Activated CD8-positive, alpha-beta T cell treated with anti-CD3 and anti-CD28 coated beads for 36 hours (primary cell): ENCODE measurements at regions not wholly inside any gene's neighbourhood (a gene's known extent, or its start where the extent isn't known, plus 50 kb on each side); places are given as distances from the start of the nearest gene placed in this dataset.

Experiments
- ATAC-seq: fragments of 200-7000 bp; cut with Tn5 transposase; one replicate; pipeline ENCODE4 v1.10.0; 2021; ENCODE audit warnings: mild to moderate bottlenecking, moderate library complexity
- CTCF ChIA-PET: fragments of 350-600 bp; sonication (Branson Sonifier 250); formaldehyde crosslinking; loops from one replicate; lab custom pipeline; 2021; ENCODE audit warnings: antibody characterized with exemption; lab: Charles Lee
- POLR2A ChIA-PET: fragments of 350-600 bp; sonication (Branson Sonifier 250); formaldehyde crosslinking; loops from one replicate; lab custom pipeline; 2021; ENCODE audit warnings: antibody characterized with exemption; lab: Charles Lee
- DNase-seq: peaks from one replicate; pipeline ENCODE4 v3.0.0-alpha.2; 2020
- H3K27ac Mint-ChIP-seq: one replicate; pipeline ENCODE4 v1.8.0; 2021; ENCODE audit warnings: mild to moderate bottlenecking, mixed read lengths
- H3K27me3 Mint-ChIP-seq: one replicate; pipeline ENCODE4 v1.8.0; 2021; ENCODE audit warnings: mixed read lengths
- H3K36me3 Mint-ChIP-seq: one replicate; pipeline ENCODE4 v1.8.0; 2021; ENCODE audit warnings: low read depth, mixed read lengths
- H3K4me1 Mint-ChIP-seq: one replicate; pipeline ENCODE4 v1.8.0; 2021; ENCODE audit warnings: low read depth, mixed read lengths
- H3K4me3 Mint-ChIP-seq: one replicate; pipeline ENCODE4 v1.8.0; 2021; ENCODE audit warnings: mild to moderate bottlenecking, moderate library complexity, mixed read lengths
- H3K9me3 Mint-ChIP-seq: one replicate; pipeline ENCODE4 v1.8.0; 2021; ENCODE audit warnings: mixed read lengths
- intact Hi-C: fragments of 100-400 bp; cut with micrococcal nuclease; formaldehyde crosslinking; loops from one replicate; pipeline ENCODE4 v1.10.0; 2022
- TF ChIP-seq, protein P1 (sequence below): fragments of 200-600 bp; IDR thresholded peaks from one replicate; pipeline ENCODE4 v1.8.0; 2022; ENCODE audit warnings: antibody characterized with exemption, mild to moderate bottlenecking

DNA sequence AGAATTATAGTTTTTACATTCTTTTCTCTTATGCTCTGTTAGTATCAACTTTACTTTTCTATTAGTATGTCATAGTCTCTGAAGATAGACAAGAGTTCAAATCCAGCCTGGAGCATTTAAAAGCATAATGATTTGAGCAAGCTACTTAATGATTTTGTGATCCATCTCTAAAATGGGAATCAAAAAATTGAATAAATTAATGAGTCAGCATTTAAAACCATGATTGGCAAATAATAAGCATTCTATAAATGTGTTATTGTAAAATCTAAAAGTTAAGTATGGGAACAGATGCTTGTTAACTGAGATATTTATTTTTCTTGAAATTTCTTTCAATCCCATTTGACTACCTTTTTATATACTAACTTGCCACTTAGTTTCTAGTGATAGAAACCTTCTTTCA lies 391.6 kb downstream of the PCDH7 start:
- Mint-ChIP-seq H3K27me3 (no peaks in the 10 kb centered on the region), H3K9me3 (peaks cover 2% of the 10 kb centered on the region), H3K27ac (no peak overlapping the region), H3K36me3 (no peaks in the 10 kb centered on the region), H3K4me1 (no peaks in the 10 kb centered on the region), H3K4me3 (no peak overlapping the region)
- CTCF ChIA-PET: no interaction called here
- intact Hi-C loops: no loop called here
- no peak for DNase-seq
- TF ChIP-seq, protein P1, sequence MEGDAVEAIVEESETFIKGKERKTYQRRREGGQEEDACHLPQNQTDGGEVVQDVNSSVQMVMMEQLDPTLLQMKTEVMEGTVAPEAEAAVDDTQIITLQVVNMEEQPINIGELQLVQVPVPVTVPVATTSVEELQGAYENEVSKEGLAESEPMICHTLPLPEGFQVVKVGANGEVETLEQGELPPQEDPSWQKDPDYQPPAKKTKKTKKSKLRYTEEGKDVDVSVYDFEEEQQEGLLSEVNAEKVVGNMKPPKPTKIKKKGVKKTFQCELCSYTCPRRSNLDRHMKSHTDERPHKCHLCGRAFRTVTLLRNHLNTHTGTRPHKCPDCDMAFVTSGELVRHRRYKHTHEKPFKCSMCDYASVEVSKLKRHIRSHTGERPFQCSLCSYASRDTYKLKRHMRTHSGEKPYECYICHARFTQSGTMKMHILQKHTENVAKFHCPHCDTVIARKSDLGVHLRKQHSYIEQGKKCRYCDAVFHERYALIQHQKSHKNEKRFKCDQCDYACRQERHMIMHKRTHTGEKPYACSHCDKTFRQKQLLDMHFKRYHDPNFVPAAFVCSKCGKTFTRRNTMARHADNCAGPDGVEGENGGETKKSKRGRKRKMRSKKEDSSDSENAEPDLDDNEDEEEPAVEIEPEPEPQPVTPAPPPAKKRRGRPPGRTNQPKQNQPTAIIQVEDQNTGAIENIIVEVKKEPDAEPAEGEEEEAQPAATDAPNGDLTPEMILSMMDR: no peak
- POLR2A ChIA-PET: no interaction called here
- ATAC-seq: no peak

DNA sequence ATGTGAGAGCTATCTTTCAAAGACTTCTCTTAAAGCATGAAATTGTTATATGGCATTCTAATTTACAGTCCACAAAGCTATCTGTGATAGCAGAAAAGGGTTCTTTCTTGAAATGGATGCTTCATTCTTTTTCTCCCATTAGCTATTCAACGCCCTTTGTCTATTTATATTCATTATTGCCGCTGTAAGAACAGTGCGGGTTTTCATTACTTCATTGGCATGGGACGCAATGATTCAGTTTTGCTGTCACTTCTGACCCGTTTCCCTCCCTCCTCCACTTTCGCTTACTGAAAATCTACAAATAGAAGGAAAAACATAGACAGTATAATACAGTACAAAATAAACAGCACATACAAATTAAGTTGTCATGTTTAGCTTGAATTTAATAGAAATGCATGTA lies 394.6 kb downstream of the PCDH7 start:
- H3K4me3 Mint-ChIP-seq: no peak overlapping the region
- no peaks in the 10 kb centered on the region for H3K36me3 Mint-ChIP-seq
- DNase-seq: no peak
- H3K4me1 Mint-ChIP-seq: no peaks in the 10 kb centered on the region
- intact Hi-C loops: no loop called here
- H3K27me3 Mint-ChIP-seq: no peaks in the 10 kb centered on the region
- TF ChIP-seq, protein P1: no peak
- ChIA-PET CTCF (no interaction called here), POLR2A (no interaction called here)
- H3K27ac Mint-ChIP-seq: no peak overlapping the region
- no peak for ATAC-seq
- H3K9me3 Mint-ChIP-seq: peaks cover 3% of the 10 kb centered on the region

DNA sequence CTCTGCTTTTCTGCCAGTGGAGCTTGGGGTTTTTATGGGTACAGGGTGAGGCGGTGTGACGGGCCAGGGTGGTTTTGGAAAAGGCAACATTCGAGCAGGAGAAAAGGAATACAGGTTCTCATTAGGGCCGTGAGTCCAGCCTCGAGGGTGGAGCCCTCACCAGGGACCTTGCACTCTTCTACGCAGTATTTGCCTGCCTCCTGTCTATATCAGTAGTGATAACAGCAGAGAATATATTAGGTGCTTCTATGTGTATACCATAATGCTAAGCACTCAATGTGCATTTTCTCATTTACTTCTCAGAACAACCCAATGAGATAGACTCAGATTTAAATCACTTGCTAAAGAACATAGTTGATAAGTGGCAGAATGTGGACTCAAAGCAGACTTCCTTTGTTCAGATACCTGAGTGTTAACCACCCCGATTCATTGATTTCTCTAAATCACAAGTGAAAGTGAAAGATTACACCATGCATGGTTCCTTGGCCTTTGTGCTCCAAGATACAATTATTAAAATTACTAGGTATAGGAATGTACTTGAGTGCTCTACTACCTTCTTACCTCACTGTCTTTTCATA lies 403.9 kb downstream of the PCDH7 start:
- H3K4me1 Mint-ChIP-seq: no peaks in the 10 kb centered on the region

DNA sequence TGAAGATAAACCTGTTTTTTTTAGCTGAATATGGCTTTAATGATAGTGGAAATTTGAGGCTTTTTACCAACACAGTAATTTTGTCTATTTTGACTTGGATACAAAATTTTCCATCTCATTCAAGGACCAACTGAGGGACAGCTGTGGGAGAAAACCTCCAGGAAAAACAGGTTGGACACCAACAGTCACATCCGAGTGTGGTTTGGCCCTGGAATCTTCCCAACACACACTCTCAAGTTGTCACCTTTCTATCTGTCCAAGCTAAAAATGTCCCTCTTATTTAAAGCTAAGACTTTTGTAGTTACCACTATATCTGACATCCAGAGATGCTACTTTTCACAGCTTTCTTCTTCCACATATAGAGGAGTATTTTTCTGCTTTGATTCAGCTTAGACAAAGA lies 404.9 kb downstream of the PCDH7 start:
- Mint-ChIP-seq H3K9me3 (peaks cover 1% of the 10 kb centered on the region), H3K36me3 (no peaks in the 10 kb centered on the region), H3K27me3 (no peaks in the 10 kb centered on the region), H3K4me3 (no peak overlapping the region), H3K27ac (no peak overlapping the region), H3K4me1 (no peaks in the 10 kb centered on the region)
- ChIA-PET POLR2A (no interaction called here), CTCF (no interaction called here)
- TF ChIP-seq, protein P1: no peak
- DNase-seq (no peak), ATAC-seq (no peak)
- intact Hi-C loops: no loop called here

More for the DNA sequence above, 403.9 kb downstream of the PCDH7 start:
- H3K36me3 Mint-ChIP-seq: no peaks in the 10 kb centered on the region
- H3K27ac Mint-ChIP-seq: no peak overlapping the region
- POLR2A ChIA-PET: no interaction called here
- no peaks in the 10 kb centered on the region for H3K27me3 Mint-ChIP-seq
- TF ChIP-seq, protein P1: no peak
- CTCF ChIA-PET: no interaction called here
- no peak for ATAC-seq
- H3K4me3 Mint-ChIP-seq: no peak overlapping the region
- intact Hi-C loops: no loop called here
- no peaks in the 10 kb centered on the region for H3K9me3 Mint-ChIP-seq
- DNase-seq: no peak

DNA sequence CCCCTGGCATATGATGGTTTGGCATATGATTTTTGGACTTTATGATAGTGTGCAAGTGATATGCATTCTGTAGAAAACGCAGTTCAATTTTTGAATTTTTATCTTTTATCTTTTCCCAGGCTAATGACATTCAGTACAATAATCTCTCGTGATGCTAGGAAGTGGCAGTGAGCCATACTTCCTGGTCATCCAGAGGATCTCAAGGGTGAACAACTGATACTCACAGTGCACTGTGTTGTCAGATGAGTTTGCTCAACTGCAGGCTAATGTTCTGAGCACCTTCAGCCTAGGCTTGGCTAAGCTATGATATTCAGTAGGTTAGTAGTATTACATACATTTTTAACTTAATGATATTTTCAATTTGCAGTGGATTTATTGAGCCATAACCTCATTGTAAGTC lies 405.3 kb downstream of the PCDH7 start:
- ATAC-seq: no peak
- TF ChIP-seq, protein P1: no peak
- no peaks in the 10 kb centered on the region for H3K4me1 Mint-ChIP-seq
- ChIA-PET CTCF (no interaction called here), POLR2A (no interaction called here)
- intact Hi-C loops: no loop called here
- no peak overlapping the region for H3K27ac Mint-ChIP-seq
- H3K27me3 Mint-ChIP-seq: no peaks in the 10 kb centered on the region
- no peak for DNase-seq
- no peaks in the 10 kb centered on the region for H3K36me3 Mint-ChIP-seq
- H3K4me3 Mint-ChIP-seq: no peak overlapping the region
- peaks cover 1% of the 10 kb centered on the region for H3K9me3 Mint-ChIP-seq
